Ascending aorta (tissue), 2 donors: ENCODE measurements at regions not wholly inside any gene's neighbourhood (a gene's known extent, or its start where the extent isn't known, plus 50 kb on each side); places are given as distances from the start of the nearest gene placed in this dataset.

ENCODE experiments used
- DNase-seq, 2 donors: peaks; one replicate each; pipeline ENCODE4 v3.0.0-alpha.2; 2019; ENCODE audit warnings: low spot score in 2 of 2
- H3K27ac ChIP-seq, 2 donors: fragments of 200-600 bp; sonication (generic); one replicate each; pipeline ENCODE4 v1.5.1; 2016 to 2017; ENCODE audit warnings: mild to moderate bottlenecking in 1 of 2
- H3K27me3 ChIP-seq: fragments of 200-600 bp; sonication (generic); one replicate; pipeline ENCODE4 v1.5.1; 2017
- H3K36me3 ChIP-seq, 2 donors: fragments of 200-600 bp; sonication (generic); one replicate each; pipeline ENCODE4 v1.5.1; 2016
- H3K4me1 ChIP-seq, 2 donors: fragments of 200-600 bp; sonication (generic); one replicate each; pipeline ENCODE4 v1.5.1; 2016 to 2017; ENCODE audit warnings: mild to moderate bottlenecking in 1 of 2
- H3K4me3 ChIP-seq, 2 donors: fragments of 200-600 bp; sonication (generic); one replicate each; pipeline ENCODE4 v1.5.1; 2016 to 2017; ENCODE audit warnings: mild to moderate bottlenecking in 1 of 2
- H3K9me3 ChIP-seq, 2 donors: fragments of 200-600 bp; sonication (generic); one replicate each; pipeline ENCODE4 v1.5.1; 2016
- intact Hi-C: fragments of 100-400 bp; cut with DNase I; formaldehyde crosslinking; loops from one replicate; pipeline ENCODE4 v1.15.1; 2023
- TF ChIP-seq, protein P1 (sequence below), 3 experiments: fragments of 200-600 bp in 2 of 3; fragments of 450-650 bp in 1 of 3; sonication (generic) in 2 of 3; IDR thresholded peaks; one replicate each; pipeline ENCODE4 v1.5.1; 2016 to 2019; ENCODE audit warnings: antibody characterized with exemption in 3 of 3, mild to moderate bottlenecking in 1 of 3, moderate library complexity in 1 of 3

DNA sequence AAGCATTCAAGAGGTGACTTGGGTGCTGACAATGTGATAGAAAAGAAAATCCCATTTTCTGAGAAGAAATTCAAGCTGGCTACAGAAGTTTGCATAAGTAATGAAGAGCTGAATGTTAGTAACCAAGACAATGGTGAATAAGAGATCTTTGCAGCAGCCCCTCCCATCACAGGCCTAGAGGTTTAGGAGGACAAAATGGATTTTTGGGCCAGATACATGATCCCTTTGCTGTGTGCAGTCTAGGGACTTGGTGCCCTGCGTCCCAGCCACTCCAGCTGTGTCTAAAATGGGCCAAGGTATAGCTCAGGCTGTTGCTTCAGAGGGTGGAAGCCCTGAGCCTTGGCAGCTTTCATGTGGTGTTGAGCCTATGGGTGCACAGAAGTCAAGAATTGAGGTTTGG is 107.0 kb upstream of the EPHA5 start:
- Histone ChIP-seq H3K27ac (no peak overlapping the region), H3K36me3 (no peaks in the 10 kb centered on the region), H3K4me3 (no peak overlapping the region), H3K4me1 (no peaks in the 10 kb centered on the region), H3K27me3 (no peaks in the 10 kb centered on the region), H3K9me3 (no peaks in the 10 kb centered on the region)
- intact Hi-C loops = no loop called here
- TF ChIP-seq, protein P1, sequence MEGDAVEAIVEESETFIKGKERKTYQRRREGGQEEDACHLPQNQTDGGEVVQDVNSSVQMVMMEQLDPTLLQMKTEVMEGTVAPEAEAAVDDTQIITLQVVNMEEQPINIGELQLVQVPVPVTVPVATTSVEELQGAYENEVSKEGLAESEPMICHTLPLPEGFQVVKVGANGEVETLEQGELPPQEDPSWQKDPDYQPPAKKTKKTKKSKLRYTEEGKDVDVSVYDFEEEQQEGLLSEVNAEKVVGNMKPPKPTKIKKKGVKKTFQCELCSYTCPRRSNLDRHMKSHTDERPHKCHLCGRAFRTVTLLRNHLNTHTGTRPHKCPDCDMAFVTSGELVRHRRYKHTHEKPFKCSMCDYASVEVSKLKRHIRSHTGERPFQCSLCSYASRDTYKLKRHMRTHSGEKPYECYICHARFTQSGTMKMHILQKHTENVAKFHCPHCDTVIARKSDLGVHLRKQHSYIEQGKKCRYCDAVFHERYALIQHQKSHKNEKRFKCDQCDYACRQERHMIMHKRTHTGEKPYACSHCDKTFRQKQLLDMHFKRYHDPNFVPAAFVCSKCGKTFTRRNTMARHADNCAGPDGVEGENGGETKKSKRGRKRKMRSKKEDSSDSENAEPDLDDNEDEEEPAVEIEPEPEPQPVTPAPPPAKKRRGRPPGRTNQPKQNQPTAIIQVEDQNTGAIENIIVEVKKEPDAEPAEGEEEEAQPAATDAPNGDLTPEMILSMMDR (IDR thresholded peaks at IDR 0.05) = no peak
- DNase-seq = no peak

DNA sequence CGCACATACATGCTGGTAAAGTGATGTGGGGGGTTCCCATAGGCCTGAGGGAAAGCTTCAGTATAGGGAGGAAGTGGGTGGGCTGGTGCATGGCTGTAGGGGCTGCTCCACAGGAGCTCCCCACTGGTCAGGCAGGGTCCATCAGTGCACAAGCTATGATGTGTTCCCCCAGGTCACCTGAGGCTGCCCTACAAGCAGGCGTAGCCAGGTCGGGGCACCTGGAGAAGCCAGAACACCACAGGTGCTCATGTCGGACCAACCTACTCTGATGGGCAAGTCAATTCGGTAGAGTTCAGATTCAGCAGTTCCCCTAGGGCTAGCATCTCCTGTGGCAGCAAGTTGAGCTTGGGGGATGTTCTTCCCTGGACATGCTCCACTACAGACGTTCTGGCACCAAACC is 103.3 kb upstream of the EPHA5 start:
- no peak for DNase-seq
- intact Hi-C loops = no loop called here
- Histone ChIP-seq H3K4me1 (no peaks in the 10 kb centered on the region), H3K9me3 (peaks cover 0 to 3% of the 10 kb centered on the region in 2 donors), H3K27ac (no peak overlapping the region), H3K36me3 (no peaks in the 10 kb centered on the region), H3K4me3 (no peak overlapping the region), H3K27me3 (no peaks in the 10 kb centered on the region)
- TF ChIP-seq, protein P1 (IDR thresholded peaks at IDR 0.05) = no peak

DNA sequence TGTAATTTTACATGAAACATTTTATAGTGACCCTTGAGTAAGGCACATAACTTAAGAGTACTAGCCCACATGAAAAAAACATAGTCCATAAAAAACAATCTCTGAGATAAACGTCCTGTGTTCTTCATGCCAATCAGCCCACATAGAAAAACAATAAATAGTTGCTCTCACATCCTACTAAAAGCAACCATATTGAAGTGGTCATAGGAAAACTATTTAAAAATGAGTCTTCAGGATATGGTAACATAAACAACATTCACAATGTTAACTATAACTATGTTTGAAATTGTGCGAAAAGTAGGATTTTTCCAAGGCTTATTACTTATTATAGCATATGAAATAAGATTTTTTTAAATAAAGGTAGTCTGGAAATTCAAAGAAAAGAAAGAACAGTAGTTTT is 77.1 kb upstream of the EPHA5 start:
- intact Hi-C loops = no loop called here
- no peaks in the 10 kb centered on the region for H3K4me1 ChIP-seq
- TF ChIP-seq, protein P1 (IDR thresholded peaks at IDR 0.05) = no peak

DNA sequence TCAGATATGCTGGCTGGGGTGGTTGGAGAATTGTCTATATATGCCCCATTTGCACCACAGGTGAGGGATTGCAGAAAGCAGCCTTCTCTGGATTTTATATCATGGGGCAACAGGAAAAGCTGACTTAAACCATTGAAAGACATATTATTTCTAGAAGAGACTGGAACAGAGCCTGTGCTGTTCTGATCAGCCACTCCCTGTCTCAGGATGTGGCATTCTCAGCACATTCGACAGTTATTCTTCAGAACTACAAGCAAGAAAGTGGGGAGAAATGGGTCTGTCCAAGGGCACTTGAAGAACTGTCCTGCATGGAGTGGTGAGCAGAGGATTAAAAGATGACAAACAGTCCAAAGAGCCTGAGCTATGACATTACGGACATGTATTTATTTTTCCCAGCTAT is 67.8 kb upstream of the EPHA5 start:
- intact Hi-C loops = no loop called here
- no peak overlapping the region for H3K4me3 ChIP-seq
- H3K4me1 ChIP-seq = no peaks in the 10 kb centered on the region
- TF ChIP-seq, protein P1 (IDR thresholded peaks at IDR 0.05) = no peak
- no peak overlapping the region for H3K27ac ChIP-seq
- H3K9me3 ChIP-seq = no peaks in the 10 kb centered on the region
- H3K27me3 ChIP-seq = no peaks in the 10 kb centered on the region
- DNase-seq = no peak
- H3K36me3 ChIP-seq = no peaks in the 10 kb centered on the region

More for the DNA sequence above, 77.1 kb upstream of the EPHA5 start:
- H3K4me3 ChIP-seq = no peak overlapping the region
- no peak overlapping the region for H3K27ac ChIP-seq
- no peaks in the 10 kb centered on the region for H3K36me3 ChIP-seq
- DNase-seq = no peak
- no peaks in the 10 kb centered on the region for H3K9me3 ChIP-seq
- no peaks in the 10 kb centered on the region for H3K27me3 ChIP-seq

DNA sequence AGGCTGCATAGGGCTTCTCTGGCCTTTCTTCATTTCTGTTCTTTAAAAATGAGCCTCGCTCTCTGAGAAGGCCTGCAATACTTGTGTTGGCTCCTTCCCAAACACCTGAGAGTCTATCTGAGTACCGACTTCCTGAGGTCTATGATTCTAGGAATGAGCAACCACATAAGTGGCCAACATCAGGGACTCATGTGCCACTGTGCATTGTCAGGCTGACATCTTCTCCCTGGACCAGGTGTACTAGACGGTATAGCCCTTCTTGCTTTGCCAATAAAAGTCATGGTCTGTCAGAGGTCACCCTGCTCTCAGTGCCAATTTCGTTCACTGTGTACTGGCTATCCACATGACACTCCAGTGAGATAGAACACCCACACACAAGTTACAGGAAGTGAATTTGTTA is 67.4 kb upstream of the EPHA5 start:
- H3K36me3 ChIP-seq = no peaks in the 10 kb centered on the region
- intact Hi-C loops = no loop called here
- no peak overlapping the region for H3K27ac ChIP-seq
- no peaks in the 10 kb centered on the region for H3K4me1 ChIP-seq
- TF ChIP-seq, protein P1 (IDR thresholded peaks at IDR 0.05) = no peak
- no peaks in the 10 kb centered on the region for H3K27me3 ChIP-seq
- DNase-seq = no peak
- H3K4me3 ChIP-seq = no peak overlapping the region
- H3K9me3 ChIP-seq = no peaks in the 10 kb centered on the region

DNA sequence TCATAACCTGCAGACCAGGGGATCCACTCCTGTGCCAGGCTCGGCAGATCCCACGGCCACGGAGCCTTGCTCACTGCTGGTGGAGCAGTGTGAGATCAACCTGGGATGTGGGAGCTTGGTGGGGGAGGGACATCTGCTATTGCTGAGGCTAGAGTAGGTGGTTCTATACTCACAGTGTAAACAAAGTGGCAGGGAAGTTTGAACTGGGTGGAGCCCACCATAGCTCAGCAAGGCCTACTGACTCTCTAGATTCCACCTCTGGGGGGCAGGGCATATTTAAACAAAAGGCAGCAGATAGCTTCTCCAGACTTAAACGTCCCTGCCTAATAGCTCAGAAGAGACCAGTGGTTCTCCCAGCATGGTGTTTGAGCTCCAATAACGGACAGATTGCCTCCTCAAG is 54.7 kb upstream of the EPHA5 start:
- H3K36me3 ChIP-seq = no peaks in the 10 kb centered on the region
- intact Hi-C loops = no loop called here
- TF ChIP-seq, protein P1 (IDR thresholded peaks at IDR 0.05) = no peak
- no peak overlapping the region for H3K27ac ChIP-seq
- no peaks in the 10 kb centered on the region for H3K27me3 ChIP-seq
- H3K4me3 ChIP-seq = no peak overlapping the region
- DNase-seq = no peak
- no peaks in the 10 kb centered on the region for H3K4me1 ChIP-seq
- no peaks in the 10 kb centered on the region for H3K9me3 ChIP-seq
